ENCODE measurements at regions not wholly inside any gene's neighbourhood (a gene's known extent, or its start where the extent isn't known, plus 50 kb on each side); places are given as distances from the start of the nearest gene placed in this dataset.

GRCh38 chr16:87171723-87172122 lies 145.5 kb downstream of the C16orf95 start:
- no peak for TF ChIP-seq CTCF (IDR thresholded peaks at IDR 0.05)
- no peak for TF ChIP-seq ZFX (IDR thresholded peaks at IDR 0.05; ENCODE audit: borderline replicate concordance)
- no peak overlapping the region for H3K27ac ChIP-seq

- TF ChIP-seq ZFX (IDR thresholded peaks at IDR 0.05; ENCODE audit: borderline replicate concordance) (no peak), CTCF (IDR thresholded peaks at IDR 0.05) (no peak)
- no peak overlapping the region for H3K27ac ChIP-seq
These were observed 144.6 kb downstream of the C16orf95 start for GRCh38 chr16:87172632-87173031.

- no peak overlapping the region for H3K27ac ChIP-seq
- TF ChIP-seq CTCF (IDR thresholded peaks at IDR 0.05) = no peak
- no peak for TF ChIP-seq ZFX (IDR thresholded peaks at IDR 0.05; ENCODE audit: borderline replicate concordance)
These were observed 143.8 kb downstream of the C16orf95 start for GRCh38 chr16:87173294-87173893.

- H3K27ac ChIP-seq = no peak overlapping the region
- no peak for TF ChIP-seq ZFX (IDR thresholded peaks at IDR 0.05; ENCODE audit: borderline replicate concordance)
- no peak for TF ChIP-seq CTCF (IDR thresholded peaks at IDR 0.05)
These were observed 143.1 kb downstream of the C16orf95 start for GRCh38 chr16:87174061-87174460.

GRCh38 chr16:87176735-87177134 lies 140.5 kb downstream of the C16orf95 start:
- TF ChIP-seq CTCF (IDR thresholded peaks at IDR 0.05) = no peak
- no peak overlapping the region for H3K27ac ChIP-seq

- no peak for TF ChIP-seq CTCF (IDR thresholded peaks at IDR 0.05)
- no peak for TF ChIP-seq ZFX (IDR thresholded peaks at IDR 0.05; ENCODE audit: borderline replicate concordance)
- H3K27ac ChIP-seq = no peak overlapping the region
These were observed 139.5 kb downstream of the C16orf95 start for GRCh38 chr16:87177673-87178072.

- TF ChIP-seq ZFX (IDR thresholded peaks at IDR 0.05; ENCODE audit: borderline replicate concordance) = no peak
- TF ChIP-seq CTCF (IDR thresholded peaks at IDR 0.05) = no peak
- no peak overlapping the region for H3K27ac ChIP-seq
These were observed 138.9 kb downstream of the C16orf95 start for GRCh38 chr16:87178177-87178863.

Measured in 22Rv1 (cell line).